Muscle layer of duodenum (tissue), 2 donors: ENCODE measurements at regions not wholly inside any gene's neighbourhood (a gene's known extent, or its start where the extent isn't known, plus 50 kb on each side); places are given as distances from the start of the nearest gene placed in this dataset.
A peak's percentile ranks its signal among the peaks of the same experiment; 100 is the strongest.
"Not testable (repeated sequence)": the region's sequence is repeated elsewhere in the genome, so short reads cannot be mapped to it uniquely, and the experiment has no call there.

Experiments
- H3K27ac ChIP-seq: one replicate; pipeline ENCODE4 v1.7.0; 2013; ENCODE audit warnings: mild to moderate bottlenecking, low read length
- H3K27me3 ChIP-seq: one replicate; pipeline ENCODE4 v1.7.0; 2013; ENCODE audit warnings: low read depth, mild to moderate bottlenecking, control low read depth, low read length
- H3K36me3 ChIP-seq, 2 donors: one replicate each; pipeline ENCODE4 v1.7.0; 2013; ENCODE audit warnings: low read length in 2 of 2, control low read depth in 1 of 2, mild to moderate bottlenecking in 1 of 2; ENCODE audit not compliant: insufficient read depth in 2 of 2, control insufficient read depth in 1 of 2
- H3K4me1 ChIP-seq, 2 donors: one replicate each; pipeline ENCODE4 v1.7.0; 2013; ENCODE audit warnings: low read length in 2 of 2, mild to moderate bottlenecking in 2 of 2, control low read depth in 1 of 2, moderate library complexity in 1 of 2; ENCODE audit not compliant: insufficient read depth in 2 of 2, control insufficient read depth in 1 of 2
- H3K4me3 ChIP-seq, 2 donors: one replicate each; pipeline ENCODE4 v1.7.0; 2013; ENCODE audit warnings: low read length in 2 of 2, low read depth in 1 of 2, mild to moderate bottlenecking in 1 of 2
- H3K9me3 ChIP-seq, 2 donors: one replicate each; pipeline ENCODE4 v1.7.0; 2013; ENCODE audit warnings: low read length in 2 of 2, control low read depth in 1 of 2, mild to moderate bottlenecking in 1 of 2; ENCODE audit not compliant: control insufficient read depth in 1 of 2
- donor health status: healthy.

GRCh38 chr2:67131257-67131609, 265.9 kb upstream of the ETAA1 start:
- H3K27ac ChIP-seq, result no peak overlapping the region
- H3K36me3 ChIP-seq, result no peaks in the 10 kb centered on the region
- H3K27me3 ChIP-seq, result no peaks in the 10 kb centered on the region
- no peaks in the 10 kb centered on the region for H3K9me3 ChIP-seq
- H3K4me1 ChIP-seq, result no peaks in the 10 kb centered on the region
- H3K4me3 ChIP-seq, result no peak overlapping the region

- not testable (repeated sequence) for H3K27me3 ChIP-seq, H3K9me3 ChIP-seq, H3K36me3 ChIP-seq, H3K4me3 ChIP-seq, H3K27ac ChIP-seq, H3K4me1 ChIP-seq
Observed at GRCh38 chr2:67132441-67132940, 264.6 kb upstream of the ETAA1 start.

GRCh38 chr2:67135208-67135607, 261.9 kb upstream of the ETAA1 start:
- Histone ChIP-seq H3K27ac (no peak overlapping the region), H3K4me1 (no peaks in the 10 kb centered on the region), H3K9me3 (no peaks in the 10 kb centered on the region), H3K27me3 (no peaks in the 10 kb centered on the region), H3K36me3 (no peaks in the 10 kb centered on the region), H3K4me3 (no peak overlapping the region)

- H3K4me3 ChIP-seq, result no peak overlapping the region
- no peaks in the 10 kb centered on the region for H3K9me3 ChIP-seq
- H3K27me3 ChIP-seq, result no peaks in the 10 kb centered on the region
- H3K27ac ChIP-seq, result no peak overlapping the region
- no peaks in the 10 kb centered on the region for H3K36me3 ChIP-seq
- no peaks in the 10 kb centered on the region for H3K4me1 ChIP-seq
Observed at GRCh38 chr2:67137699-67138098, 259.4 kb upstream of the ETAA1 start.

- no peaks in the 10 kb centered on the region for H3K9me3 ChIP-seq
- H3K4me3 ChIP-seq, result no peak overlapping the region
- H3K27ac ChIP-seq, result no peak overlapping the region
- no peaks in the 10 kb centered on the region for H3K27me3 ChIP-seq
- no peaks in the 10 kb centered on the region for H3K36me3 ChIP-seq
- H3K4me1 ChIP-seq, result no peaks in the 10 kb centered on the region
Observed at GRCh38 chr2:67142071-67142470, 255.1 kb upstream of the ETAA1 start.

GRCh38 chr2:67142741-67143140, 254.4 kb upstream of the ETAA1 start:
- Histone ChIP-seq H3K4me1 (no peaks in the 10 kb centered on the region), H3K27ac (no peak overlapping the region), H3K36me3 (no peaks in the 10 kb centered on the region), H3K4me3 (no peak overlapping the region), H3K27me3 (no peaks in the 10 kb centered on the region), H3K9me3 (no peaks in the 10 kb centered on the region)

GRCh38 chr2:67145851-67146250, 251.3 kb upstream of the ETAA1 start:
- Histone ChIP-seq H3K4me3 (no peak overlapping the region), H3K36me3 (no peaks in the 10 kb centered on the region), H3K27ac (no peak overlapping the region), H3K27me3 (no peaks in the 10 kb centered on the region), H3K4me1 (no peaks in the 10 kb centered on the region), H3K9me3 (no peaks in the 10 kb centered on the region)

- Histone ChIP-seq H3K9me3 (peaks cover 0 to 3% of the 10 kb centered on the region in 2 donors), H3K4me1 (peaks cover 0 to 4% of the 10 kb centered on the region in 2 donors), H3K27me3 (no peaks in the 10 kb centered on the region), H3K4me3 (no peak overlapping the region), H3K36me3 (no peaks in the 10 kb centered on the region), H3K27ac (no peak overlapping the region)
Observed at GRCh38 chr2:67156796-67157195, 240.3 kb upstream of the ETAA1 start.

GRCh38 chr2:67158718-67159117, 238.4 kb upstream of the ETAA1 start:
- no peak overlapping the region for H3K4me3 ChIP-seq
- H3K4me1 ChIP-seq, result peaks cover 0 to 4% of the 10 kb centered on the region in 2 donors
- H3K36me3 ChIP-seq, result no peaks in the 10 kb centered on the region
- no peak overlapping the region for H3K27ac ChIP-seq
- no peaks in the 10 kb centered on the region for H3K9me3 ChIP-seq
- no peaks in the 10 kb centered on the region for H3K27me3 ChIP-seq

GRCh38 chr2:67159929-67160328, 237.2 kb upstream of the ETAA1 start:
- Histone ChIP-seq H3K27me3 (no peaks in the 10 kb centered on the region), H3K4me1 (peaks cover 0 to 4% of the 10 kb centered on the region in 2 donors), H3K27ac (peak overlapping the region; percentile 67), H3K36me3 (no peaks in the 10 kb centered on the region), H3K9me3 (no peaks in the 10 kb centered on the region), H3K4me3 (no peak overlapping the region)

- no peak overlapping the region for H3K27ac ChIP-seq
- peaks cover 0 to 2% of the 10 kb centered on the region in 2 donors for H3K9me3 ChIP-seq
- H3K36me3 ChIP-seq, result no peaks in the 10 kb centered on the region
- no peak overlapping the region for H3K4me3 ChIP-seq
- no peaks in the 10 kb centered on the region for H3K27me3 ChIP-seq
- H3K4me1 ChIP-seq, result no peaks in the 10 kb centered on the region
Observed at GRCh38 chr2:67164771-67165522, 232.2 kb upstream of the ETAA1 start.

- no peaks in the 10 kb centered on the region for H3K27me3 ChIP-seq
- H3K36me3 ChIP-seq, result no peaks in the 10 kb centered on the region
- no peak overlapping the region for H3K4me3 ChIP-seq
- H3K4me1 ChIP-seq, result no peaks in the 10 kb centered on the region
- H3K27ac ChIP-seq, result no peak overlapping the region
- peaks cover 0 to 2% of the 10 kb centered on the region in 2 donors for H3K9me3 ChIP-seq
Observed at GRCh38 chr2:67165523-67165990, 231.6 kb upstream of the ETAA1 start.
